ENCODE measurements at regions not wholly inside any gene's neighbourhood (a gene's known extent, or its start where the extent isn't known, plus 50 kb on each side); places are given as distances from the start of the nearest gene placed in this dataset.
"Not testable (repeated sequence)": the region's sequence is repeated elsewhere in the genome, so short reads cannot be mapped to it uniquely, and the experiment has no call there.

DNA sequence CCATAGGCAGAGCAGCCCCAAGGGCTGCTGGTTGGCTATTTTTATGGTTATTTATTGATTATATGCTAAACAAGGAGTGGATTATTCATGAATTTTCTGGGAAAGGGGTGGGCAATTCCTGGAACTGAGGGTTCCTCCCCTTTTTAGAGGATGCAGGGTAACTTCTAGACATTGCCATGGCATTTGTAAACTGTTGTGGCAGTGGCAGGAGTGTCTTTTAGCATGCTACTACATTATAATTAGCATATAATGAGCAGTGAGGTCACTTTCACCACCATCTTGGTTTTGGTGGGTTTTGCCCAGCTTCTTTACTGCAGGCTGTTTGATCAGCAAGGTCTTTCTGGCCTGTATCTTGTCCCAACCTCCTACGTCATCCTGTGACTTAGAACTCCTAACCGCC is 112.2 kb downstream of the RHOU start:
- not testable (repeated sequence) for TF ChIP-seq POLR2AphosphoS5, POLR2A, EP300 (IDR thresholded peaks at IDR 0.05)
- TF ChIP-seq, protein P1, sequence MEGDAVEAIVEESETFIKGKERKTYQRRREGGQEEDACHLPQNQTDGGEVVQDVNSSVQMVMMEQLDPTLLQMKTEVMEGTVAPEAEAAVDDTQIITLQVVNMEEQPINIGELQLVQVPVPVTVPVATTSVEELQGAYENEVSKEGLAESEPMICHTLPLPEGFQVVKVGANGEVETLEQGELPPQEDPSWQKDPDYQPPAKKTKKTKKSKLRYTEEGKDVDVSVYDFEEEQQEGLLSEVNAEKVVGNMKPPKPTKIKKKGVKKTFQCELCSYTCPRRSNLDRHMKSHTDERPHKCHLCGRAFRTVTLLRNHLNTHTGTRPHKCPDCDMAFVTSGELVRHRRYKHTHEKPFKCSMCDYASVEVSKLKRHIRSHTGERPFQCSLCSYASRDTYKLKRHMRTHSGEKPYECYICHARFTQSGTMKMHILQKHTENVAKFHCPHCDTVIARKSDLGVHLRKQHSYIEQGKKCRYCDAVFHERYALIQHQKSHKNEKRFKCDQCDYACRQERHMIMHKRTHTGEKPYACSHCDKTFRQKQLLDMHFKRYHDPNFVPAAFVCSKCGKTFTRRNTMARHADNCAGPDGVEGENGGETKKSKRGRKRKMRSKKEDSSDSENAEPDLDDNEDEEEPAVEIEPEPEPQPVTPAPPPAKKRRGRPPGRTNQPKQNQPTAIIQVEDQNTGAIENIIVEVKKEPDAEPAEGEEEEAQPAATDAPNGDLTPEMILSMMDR (IDR thresholded peaks at IDR 0.05), result not testable (repeated sequence)
